Karpas-422 (cell line): ENCODE measurements at regions not wholly inside any gene's neighbourhood (a gene's known extent, or its start where the extent isn't known, plus 50 kb on each side); places are given as distances from the start of the nearest gene placed in this dataset.
"Not testable (repeated sequence)": the region's sequence is repeated elsewhere in the genome, so short reads cannot be mapped to it uniquely, and the experiment has no call there.

Source experiments
- DNase-seq: peaks from one replicate; pipeline ENCODE4 v3.0.0-alpha.2; 2015
- H2AFZ ChIP-seq: fragments of 200-600 bp; sonication (generic); 2 replicates; pipeline ENCODE4 v1.6.1; 2014; ENCODE audit warnings: antibody characterized with exemption, low read length, mixed read lengths
- H3K27ac ChIP-seq: fragments of 200-600 bp; sonication (generic); 2 replicates; pipeline ENCODE4 v1.5.1; 2014; ENCODE audit warnings: mild to moderate bottlenecking, low read length, moderate library complexity
- H3K27me3 ChIP-seq: fragments of 200-600 bp; sonication (generic); 2 replicates; pipeline ENCODE4 v1.6.1; 2014; ENCODE audit warnings: low read length, mixed read lengths
- H3K36me3 ChIP-seq: fragments of 200-600 bp; sonication (generic); 2 replicates; pipeline ENCODE4 v1.6.1; 2014; ENCODE audit warnings: low read length, mixed read lengths; ENCODE audit not compliant: insufficient read depth
- H3K4me1 ChIP-seq: fragments of 200-600 bp; sonication (generic); 2 replicates; pipeline ENCODE4 v1.6.1; 2014; ENCODE audit warnings: mild to moderate bottlenecking, low read length, mixed read lengths
- H3K4me2 ChIP-seq: fragments of 200-600 bp; sonication (generic); 2 replicates; pipeline ENCODE4 v1.6.1; 2014; ENCODE audit warnings: low read length, low read depth, mild to moderate bottlenecking; ENCODE audit not compliant: poor library complexity, severe bottlenecking
- H3K4me3 ChIP-seq: fragments of 200-600 bp; sonication (generic); 2 replicates; pipeline ENCODE4 v1.5.1; 2014; ENCODE audit warnings: mild to moderate bottlenecking, antibody characterized with exemption, low read length, mixed read lengths
- H3K79me2 ChIP-seq: fragments of 200-600 bp; sonication (generic); 2 replicates; pipeline ENCODE4 v1.6.1; 2014; ENCODE audit warnings: mild to moderate bottlenecking, low read length, mixed read lengths
- H3K9ac ChIP-seq: fragments of 200-600 bp; sonication (generic); 2 replicates; pipeline ENCODE4 v1.6.0; 2014; ENCODE audit warnings: low read length
- H3K9me2 ChIP-seq: fragments of 200-600 bp; sonication (generic), shearing (Covaris generic); replicated peaks from 2 replicates; pipeline ENCODE4 v1.6.0; 2014; ENCODE audit warnings: mild to moderate bottlenecking, low read length, moderate library complexity; ENCODE audit not compliant: insufficient read depth
- H3K9me3 ChIP-seq: fragments of 300-700, 200-600 bp; sonication (generic); 2 replicates; pipeline ENCODE4 v1.6.1; 2014; ENCODE audit warnings: low read length, mixed read lengths
- H4K20me1 ChIP-seq: fragments of 200-600 bp; sonication (generic); 2 replicates; pipeline ENCODE4 v1.6.1; 2014; ENCODE audit warnings: mild to moderate bottlenecking, antibody characterized with exemption, low read length, low read depth; ENCODE audit not compliant: insufficient read depth

GRCh38 chr4:66014146-66014765, 344.0 kb upstream of the EPHA5 start:
- no peaks in the 10 kb centered on the region for H3K27me3 ChIP-seq
- no peaks in the 10 kb centered on the region for H3K9me2 ChIP-seq
- H3K9ac ChIP-seq = no peak overlapping the region
- no peaks in the 10 kb centered on the region for H4K20me1 ChIP-seq
- H3K4me1 ChIP-seq = no peaks in the 10 kb centered on the region
- no peak overlapping the region for H3K4me3 ChIP-seq
- DNase-seq = no peak
- no peaks in the 10 kb centered on the region for H3K36me3 ChIP-seq
- no peak overlapping the region for H3K4me2 ChIP-seq
- H3K27ac ChIP-seq = no peak overlapping the region
- no peak overlapping the region for H2AFZ ChIP-seq
- H3K9me3 ChIP-seq = peaks cover 20% of the 10 kb centered on the region
- no peaks in the 10 kb centered on the region for H3K79me2 ChIP-seq

- no peak overlapping the region for H2AFZ ChIP-seq
- H3K36me3 ChIP-seq = no peaks in the 10 kb centered on the region
- no peaks in the 10 kb centered on the region for H3K4me1 ChIP-seq
- no peaks in the 10 kb centered on the region for H3K9me2 ChIP-seq
- H3K4me3 ChIP-seq = no peak overlapping the region
- no peaks in the 10 kb centered on the region; the same call in 1 of the 2 replicates for H3K9me3 ChIP-seq
- H4K20me1 ChIP-seq = no peaks in the 10 kb centered on the region
- H3K27me3 ChIP-seq = no peaks in the 10 kb centered on the region
- DNase-seq = no peak
- H3K4me2 ChIP-seq = no peak overlapping the region
- H3K27ac ChIP-seq = no peak overlapping the region
- H3K79me2 ChIP-seq = no peaks in the 10 kb centered on the region
- H3K9ac ChIP-seq = no peak overlapping the region
Observed at GRCh38 chr4:66000510-66001117, 330.3 kb upstream of the EPHA5 start.

- H3K9ac ChIP-seq = no peak overlapping the region
- no peaks in the 10 kb centered on the region for H3K79me2 ChIP-seq
- H3K27me3 ChIP-seq = no peaks in the 10 kb centered on the region
- no peaks in the 10 kb centered on the region for H4K20me1 ChIP-seq
- DNase-seq = no peak
- no peak overlapping the region for H3K4me2 ChIP-seq
- H3K36me3 ChIP-seq = no peaks in the 10 kb centered on the region
- H3K9me2 ChIP-seq = no peaks in the 10 kb centered on the region
- H3K4me1 ChIP-seq = no peaks in the 10 kb centered on the region
- H2AFZ ChIP-seq = no peak overlapping the region
- no peak overlapping the region for H3K27ac ChIP-seq
- no peaks in the 10 kb centered on the region; the same call in 1 of the 2 replicates for H3K9me3 ChIP-seq
- no peak overlapping the region for H3K4me3 ChIP-seq
Observed at GRCh38 chr4:65999518-65999871, 329.2 kb upstream of the EPHA5 start.

- H4K20me1 ChIP-seq, H2AFZ ChIP-seq, H3K9ac ChIP-seq, H3K4me1 ChIP-seq, H3K9me3 ChIP-seq, H3K4me2 ChIP-seq, DNase-seq, H3K9me2 ChIP-seq, H3K36me3 ChIP-seq, H3K4me3 ChIP-seq, H3K27ac ChIP-seq, H3K79me2 ChIP-seq, H3K27me3 ChIP-seq: not testable (repeated sequence)
Observed at GRCh38 chr4:65998807-65999517, 328.7 kb upstream of the EPHA5 start.

GRCh38 chr4:65983061-65983460, 312.8 kb upstream of the EPHA5 start:
- Histone ChIP-seq H3K4me3 (no peak overlapping the region), H3K79me2 (no peaks in the 10 kb centered on the region), H4K20me1 (no peaks in the 10 kb centered on the region), H3K9me2 (no peaks in the 10 kb centered on the region), H3K27ac (no peak overlapping the region), H3K9ac (no peak overlapping the region), H3K36me3 (no peaks in the 10 kb centered on the region), H3K9me3 (peaks cover 36% of the 10 kb centered on the region), H2AFZ (no peak overlapping the region), H3K4me1 (no peaks in the 10 kb centered on the region), H3K4me2 (no peak overlapping the region), H3K27me3 (no peaks in the 10 kb centered on the region)
- DNase-seq = no peak

- DNase-seq = no peak
- Histone ChIP-seq H3K27ac (no peak overlapping the region), H3K9ac (no peak overlapping the region), H3K4me2 (no peak overlapping the region), H3K4me1 (no peaks in the 10 kb centered on the region), H2AFZ (no peak overlapping the region), H3K27me3 (no peaks in the 10 kb centered on the region), H4K20me1 (no peaks in the 10 kb centered on the region), H3K9me3 (peaks cover 27% of the 10 kb centered on the region), H3K4me3 (no peak overlapping the region), H3K79me2 (no peaks in the 10 kb centered on the region), H3K9me2 (no peaks in the 10 kb centered on the region), H3K36me3 (no peaks in the 10 kb centered on the region; the same call in 1 of the 2 replicates)
Observed at GRCh38 chr4:65976287-65976686, 306.0 kb upstream of the EPHA5 start.

- no peaks in the 10 kb centered on the region for H3K9me2 ChIP-seq
- no peak overlapping the region for H2AFZ ChIP-seq
- H3K9ac ChIP-seq = no peak overlapping the region
- H3K36me3 ChIP-seq = no peaks in the 10 kb centered on the region; the same call in 1 of the 2 replicates
- no peak overlapping the region for H3K4me2 ChIP-seq
- H3K4me3 ChIP-seq = no peak overlapping the region
- no peaks in the 10 kb centered on the region for H4K20me1 ChIP-seq
- DNase-seq = no peak
- peaks cover 30% of the 10 kb centered on the region for H3K9me3 ChIP-seq
- no peak overlapping the region for H3K27ac ChIP-seq
- H3K79me2 ChIP-seq = no peaks in the 10 kb centered on the region
- no peaks in the 10 kb centered on the region for H3K4me1 ChIP-seq
- no peaks in the 10 kb centered on the region for H3K27me3 ChIP-seq
Observed at GRCh38 chr4:65973186-65973585, 302.9 kb upstream of the EPHA5 start.

GRCh38 chr4:65971686-65972085, 301.4 kb upstream of the EPHA5 start:
- Histone ChIP-seq H3K36me3 (no peaks in the 10 kb centered on the region; the same call in 1 of the 2 replicates), H3K9me2 (no peaks in the 10 kb centered on the region), H3K9ac (no peak overlapping the region), H4K20me1 (no peaks in the 10 kb centered on the region), H3K4me3 (no peak overlapping the region), H3K4me2 (no peak overlapping the region), H3K79me2 (no peaks in the 10 kb centered on the region), H3K9me3 (peaks cover 30% of the 10 kb centered on the region), H2AFZ (no peak overlapping the region), H3K27me3 (no peaks in the 10 kb centered on the region), H3K27ac (no peak overlapping the region), H3K4me1 (no peaks in the 10 kb centered on the region)
- no peak for DNase-seq
